Adrenal gland (tissue), 9 donors: ENCODE measurements at regions not wholly inside any gene's neighbourhood (a gene's known extent, or its start where the extent isn't known, plus 50 kb on each side); places are given as distances from the start of the nearest gene placed in this dataset.

ENCODE experiments used
- DNase-seq, 7 donors: peaks; one replicate each; pipeline ENCODE4 v3.0.0-alpha.2; 2019 to 2020
- H3K27ac ChIP-seq, 5 donors: fragments of 200-600 bp; sonication (generic) in 4 of 5; 1 replicate in 3 of 5; 2 replicates in 2 of 5; pipeline versions ENCODE4 v1.5.1 to v1.8.0; 2016 to 2020; ENCODE audit warnings: mild to moderate bottlenecking in 1 of 5
- H3K27me3 ChIP-seq: fragments of 200-600 bp; 2 replicates; pipeline ENCODE4 v1.8.0; 2021
- H3K36me3 ChIP-seq, 2 donors: fragments of 200-600 bp; replicated peaks in 1 of 2; 1 replicate in 1 of 2; 2 replicates in 1 of 2; pipeline versions ENCODE4 v1.5.1 to v1.8.0; 2018 to 2022
- H3K4me1 ChIP-seq, 2 donors: fragments of 200-600 bp; replicated peaks in 1 of 2; 1 replicate in 1 of 2; 2 replicates in 1 of 2; pipeline versions ENCODE4 v1.5.1 to v1.8.0; 2018 to 2021
- H3K4me3 ChIP-seq, 4 donors: fragments of 200-600 bp; sonication (generic) in 3 of 4; one replicate each; pipeline ENCODE4 v1.5.1; 2016 to 2018
- H3K9me3 ChIP-seq, 3 donors: fragments of 200-600 bp; sonication (generic) in 1 of 3; replicated peaks in 1 of 3; 1 replicate in 2 of 3; 2 replicates in 1 of 3; pipeline versions ENCODE4 v1.5.1 to v1.8.0; 2016 to 2021
- POLR2A ChIP-seq, 2 donors: fragments of 450-650 bp; IDR thresholded peaks; one replicate each; pipeline ENCODE4 v1.6.1; 2017; ENCODE audit warnings: antibody characterized with exemption in 2 of 2, mild to moderate bottlenecking in 2 of 2, moderate library complexity in 1 of 2
- WGBS, 4 donors: extraction: QIAGEN DNeasy Blood & Tissue Kit in 2 of 4; methylation state at CpG; one replicate each; pipeline versions ENCODE4 v1.1.5 to v1.1.7; 2013 to 2017; 5-methylcytosine and 5-hydroxymethylcytosine counted together
- intact Hi-C, 2 donors: fragments of 100-400 bp; cut with DNase I; formaldehyde crosslinking; loops; one replicate each; pipeline versions ENCODE4 v1.14.1 to v1.15.0; 2022 to 2023
- TF ChIP-seq, protein P1 (sequence below), 6 experiments: fragments of 450-650 bp in 4 of 6; fragments of 200-600 bp in 2 of 6; sonication (generic) in 1 of 6; IDR thresholded peaks; 1 replicate in 5 of 6; 2 replicates in 1 of 6; pipeline versions ENCODE4 v1.5.1 to v1.8.0; 2016 to 2021; ENCODE audit warnings: antibody characterized with exemption in 6 of 6, mild to moderate bottlenecking in 2 of 6, moderate library complexity in 1 of 6
- donor health status: healthy with polysubstance abuse.
- donor health status: Bipolar disorder and iron deficiency.
- donor health status: DM: yes; HTN: yes; CAD: no.
- donor health status: DM: no; HTN: no; CAD: no.
- donor health status: DM: no; HTN: no; CAD: no.

DNA sequence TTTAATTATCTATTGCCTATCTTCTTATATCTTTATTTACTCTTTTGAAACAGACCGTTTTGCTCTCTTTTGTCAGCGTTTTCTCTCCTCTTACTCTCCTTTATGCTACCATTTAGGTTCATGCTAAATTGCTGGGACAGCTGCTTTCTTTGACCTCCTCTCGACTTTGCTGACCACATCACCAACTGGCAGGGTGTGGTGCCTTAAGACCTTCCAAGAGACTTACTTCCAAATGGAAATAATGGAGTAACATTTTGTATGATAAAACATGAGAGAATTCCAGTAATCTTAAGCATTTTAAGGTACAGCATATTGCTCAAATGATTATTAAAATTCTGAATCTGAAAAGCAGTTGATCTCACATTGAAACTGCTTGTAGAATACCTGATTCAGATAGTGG lies 71.5 kb upstream of the MEF2C start:
- intact Hi-C loops = no loop called here
- no peak overlapping the region for H3K27ac ChIP-seq
- WGBS, 4 donors = 87 to 94% (median 91%) methylated on average over 3 of the region's 3 CpGs
- no peaks in the 10 kb centered on the region for H3K9me3 ChIP-seq
- DNase-seq = no peak
- TF ChIP-seq POLR2A (IDR thresholded peaks at IDR 0.05) = no peak
- TF ChIP-seq, protein P1, sequence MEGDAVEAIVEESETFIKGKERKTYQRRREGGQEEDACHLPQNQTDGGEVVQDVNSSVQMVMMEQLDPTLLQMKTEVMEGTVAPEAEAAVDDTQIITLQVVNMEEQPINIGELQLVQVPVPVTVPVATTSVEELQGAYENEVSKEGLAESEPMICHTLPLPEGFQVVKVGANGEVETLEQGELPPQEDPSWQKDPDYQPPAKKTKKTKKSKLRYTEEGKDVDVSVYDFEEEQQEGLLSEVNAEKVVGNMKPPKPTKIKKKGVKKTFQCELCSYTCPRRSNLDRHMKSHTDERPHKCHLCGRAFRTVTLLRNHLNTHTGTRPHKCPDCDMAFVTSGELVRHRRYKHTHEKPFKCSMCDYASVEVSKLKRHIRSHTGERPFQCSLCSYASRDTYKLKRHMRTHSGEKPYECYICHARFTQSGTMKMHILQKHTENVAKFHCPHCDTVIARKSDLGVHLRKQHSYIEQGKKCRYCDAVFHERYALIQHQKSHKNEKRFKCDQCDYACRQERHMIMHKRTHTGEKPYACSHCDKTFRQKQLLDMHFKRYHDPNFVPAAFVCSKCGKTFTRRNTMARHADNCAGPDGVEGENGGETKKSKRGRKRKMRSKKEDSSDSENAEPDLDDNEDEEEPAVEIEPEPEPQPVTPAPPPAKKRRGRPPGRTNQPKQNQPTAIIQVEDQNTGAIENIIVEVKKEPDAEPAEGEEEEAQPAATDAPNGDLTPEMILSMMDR (IDR thresholded peaks at IDR 0.05) = no peak
- H3K4me1 ChIP-seq = no peaks in the 10 kb centered on the region
- no peaks in the 10 kb centered on the region for H3K36me3 ChIP-seq
- no peak overlapping the region for H3K4me3 ChIP-seq
- H3K27me3 ChIP-seq = no peaks in the 10 kb centered on the region

DNA sequence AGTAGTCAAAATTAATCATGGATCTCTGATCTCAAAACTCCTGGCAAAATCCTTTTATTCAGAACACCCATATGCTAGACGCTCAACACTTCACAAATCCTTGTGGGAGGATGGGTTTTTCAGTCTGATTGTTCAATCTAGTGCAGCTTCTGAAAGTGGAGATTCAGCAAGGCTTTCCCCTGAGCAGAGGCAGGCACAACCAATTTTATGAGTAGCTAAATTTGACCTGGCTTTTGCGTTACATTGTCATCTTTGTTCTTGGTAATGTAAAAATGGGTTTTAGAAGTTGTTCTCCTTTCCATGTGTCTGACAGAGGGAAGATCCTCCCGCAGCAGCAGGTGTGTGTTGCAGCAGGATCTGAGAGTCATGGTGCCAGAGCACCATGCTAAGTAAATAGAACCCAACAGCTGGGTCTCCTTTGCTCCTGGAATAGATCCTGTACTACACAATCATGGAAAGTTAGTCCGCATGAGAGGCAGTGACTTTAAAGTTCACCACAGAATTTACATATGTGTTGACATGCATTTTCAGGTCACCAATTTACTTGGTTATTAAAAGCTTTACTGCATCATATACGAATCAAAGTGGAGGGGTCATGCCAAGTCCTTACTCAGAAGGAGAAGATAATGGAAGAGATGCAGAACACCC lies 70.1 kb upstream of the MEF2C start:
- H3K4me3 ChIP-seq = no peak overlapping the region
- no peaks in the 10 kb centered on the region for H3K9me3 ChIP-seq
- DNase-seq = no peak
- H3K27me3 ChIP-seq = no peaks in the 10 kb centered on the region
- H3K27ac ChIP-seq = no peak overlapping the region
- no peaks in the 10 kb centered on the region for H3K4me1 ChIP-seq
- WGBS, 4 donors = 89 to 97% (median 92%) methylated on average over 5 of the region's 5 CpGs
- no peaks in the 10 kb centered on the region for H3K36me3 ChIP-seq
- intact Hi-C loops = no loop called here
- TF ChIP-seq, protein P1 (IDR thresholded peaks at IDR 0.05) = no peak
- TF ChIP-seq POLR2A (IDR thresholded peaks at IDR 0.05) = no peak

DNA sequence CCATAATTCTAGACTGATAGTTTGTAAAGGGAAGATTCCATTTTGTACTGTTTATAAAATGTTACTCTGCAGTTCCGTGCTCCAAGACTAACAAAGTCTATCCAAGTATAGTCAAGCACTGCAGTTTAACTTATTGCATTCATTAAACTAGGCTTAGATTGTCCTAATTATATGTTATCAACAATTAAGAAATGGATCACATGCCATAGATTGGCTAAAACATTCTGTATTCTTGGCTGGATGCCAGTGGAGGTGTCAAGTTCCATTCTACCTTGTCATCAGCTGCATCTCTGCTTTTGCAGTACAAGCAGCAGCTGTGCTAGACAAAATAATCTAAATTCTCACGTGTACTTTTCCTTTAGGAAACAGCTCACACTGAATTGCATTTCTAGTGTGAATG lies 69.4 kb upstream of the MEF2C start:
- H3K4me1 ChIP-seq = no peaks in the 10 kb centered on the region
- H3K27me3 ChIP-seq = no peaks in the 10 kb centered on the region
- intact Hi-C loops = no loop called here
- no peak overlapping the region for H3K27ac ChIP-seq
- WGBS, 4 donors = 73 to 78% (median 75%) methylated on average over 2 of the region's 2 CpGs
- H3K9me3 ChIP-seq = no peaks in the 10 kb centered on the region
- H3K36me3 ChIP-seq = no peaks in the 10 kb centered on the region
- no peak for TF ChIP-seq POLR2A (IDR thresholded peaks at IDR 0.05)
- TF ChIP-seq, protein P1 (IDR thresholded peaks at IDR 0.05) = no peak
- DNase-seq = no peak
- H3K4me3 ChIP-seq = no peak overlapping the region

DNA sequence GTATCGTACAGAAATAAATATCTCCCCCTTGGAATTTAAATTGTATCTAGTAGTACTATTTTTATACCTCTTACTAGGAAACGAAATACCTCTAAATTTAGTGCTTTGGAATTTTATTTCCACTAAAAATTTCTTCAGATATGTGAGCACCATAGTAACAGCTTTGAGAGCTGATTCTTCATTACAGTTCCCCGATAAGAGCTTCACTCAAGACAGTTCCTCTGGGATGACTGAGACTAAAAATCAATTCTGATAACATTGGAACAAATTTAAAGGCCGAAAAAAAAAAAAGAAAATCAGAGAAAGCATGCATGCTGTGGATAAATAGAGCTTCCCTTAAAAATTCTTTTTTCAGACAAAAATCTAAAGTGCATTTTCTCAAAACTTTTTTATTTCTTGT lies 68.5 kb upstream of the MEF2C start:
- Histone ChIP-seq H3K4me3 (no peak overlapping the region), H3K27me3 (no peaks in the 10 kb centered on the region), H3K36me3 (no peaks in the 10 kb centered on the region), H3K27ac (no peak overlapping the region), H3K4me1 (no peaks in the 10 kb centered on the region), H3K9me3 (no peaks in the 10 kb centered on the region)
- TF ChIP-seq POLR2A (IDR thresholded peaks at IDR 0.05) = no peak
- TF ChIP-seq, protein P1 (IDR thresholded peaks at IDR 0.05) = no peak
- DNase-seq = no peak
- 76 to 86% (median 81%) methylated on average over 4 of the region's 4 CpGs for WGBS, 4 donors
- intact Hi-C loops = no loop called here
